ENCODE measurements at regions not wholly inside any gene's neighbourhood (a gene's known extent, or its start where the extent isn't known, plus 50 kb on each side); places are given as distances from the start of the nearest gene placed in this dataset.

DNA sequence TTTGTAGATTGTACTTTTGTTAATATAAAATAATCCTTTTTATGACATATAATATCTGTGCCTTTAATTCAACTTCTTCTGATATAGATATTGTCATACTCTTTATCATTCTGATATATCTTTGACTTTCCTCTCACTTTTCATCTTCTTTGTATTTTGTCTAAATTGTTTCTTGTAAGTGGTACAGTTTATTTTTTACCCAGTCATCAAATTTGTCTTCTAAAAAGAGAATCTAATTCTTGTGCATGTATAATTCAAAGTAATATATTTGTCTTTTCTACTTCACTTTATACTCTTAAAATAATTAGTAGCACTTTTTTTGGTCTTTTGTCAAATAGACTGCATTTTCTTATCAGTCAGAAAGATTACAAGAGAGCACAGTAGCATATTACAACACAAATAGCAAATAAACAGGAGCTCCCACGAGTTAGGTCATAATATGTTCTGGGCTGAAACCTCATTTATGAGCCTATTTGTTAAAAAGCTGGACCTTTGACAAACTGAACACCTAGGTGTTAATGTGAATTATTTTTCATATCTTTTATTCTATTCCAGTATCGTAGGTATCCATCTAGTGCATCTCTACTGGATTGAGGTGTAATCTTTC lies 379.7 kb upstream of the B3GALT2 start:
- TF ChIP-seq, protein P1, sequence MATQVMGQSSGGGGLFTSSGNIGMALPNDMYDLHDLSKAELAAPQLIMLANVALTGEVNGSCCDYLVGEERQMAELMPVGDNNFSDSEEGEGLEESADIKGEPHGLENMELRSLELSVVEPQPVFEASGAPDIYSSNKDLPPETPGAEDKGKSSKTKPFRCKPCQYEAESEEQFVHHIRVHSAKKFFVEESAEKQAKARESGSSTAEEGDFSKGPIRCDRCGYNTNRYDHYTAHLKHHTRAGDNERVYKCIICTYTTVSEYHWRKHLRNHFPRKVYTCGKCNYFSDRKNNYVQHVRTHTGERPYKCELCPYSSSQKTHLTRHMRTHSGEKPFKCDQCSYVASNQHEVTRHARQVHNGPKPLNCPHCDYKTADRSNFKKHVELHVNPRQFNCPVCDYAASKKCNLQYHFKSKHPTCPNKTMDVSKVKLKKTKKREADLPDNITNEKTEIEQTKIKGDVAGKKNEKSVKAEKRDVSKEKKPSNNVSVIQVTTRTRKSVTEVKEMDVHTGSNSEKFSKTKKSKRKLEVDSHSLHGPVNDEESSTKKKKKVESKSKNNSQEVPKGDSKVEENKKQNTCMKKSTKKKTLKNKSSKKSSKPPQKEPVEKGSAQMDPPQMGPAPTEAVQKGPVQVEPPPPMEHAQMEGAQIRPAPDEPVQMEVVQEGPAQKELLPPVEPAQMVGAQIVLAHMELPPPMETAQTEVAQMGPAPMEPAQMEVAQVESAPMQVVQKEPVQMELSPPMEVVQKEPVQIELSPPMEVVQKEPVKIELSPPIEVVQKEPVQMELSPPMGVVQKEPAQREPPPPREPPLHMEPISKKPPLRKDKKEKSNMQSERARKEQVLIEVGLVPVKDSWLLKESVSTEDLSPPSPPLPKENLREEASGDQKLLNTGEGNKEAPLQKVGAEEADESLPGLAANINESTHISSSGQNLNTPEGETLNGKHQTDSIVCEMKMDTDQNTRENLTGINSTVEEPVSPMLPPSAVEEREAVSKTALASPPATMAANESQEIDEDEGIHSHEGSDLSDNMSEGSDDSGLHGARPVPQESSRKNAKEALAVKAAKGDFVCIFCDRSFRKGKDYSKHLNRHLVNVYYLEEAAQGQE (IDR thresholded peaks at IDR 0.05; ENCODE audit: insufficient replicate concordance, low read depth), result no peak
- no peak for TF ChIP-seq POLR2AphosphoS5 (IDR thresholded peaks at IDR 0.05; ENCODE audit: low read depth)
- TF ChIP-seq, protein P2, sequence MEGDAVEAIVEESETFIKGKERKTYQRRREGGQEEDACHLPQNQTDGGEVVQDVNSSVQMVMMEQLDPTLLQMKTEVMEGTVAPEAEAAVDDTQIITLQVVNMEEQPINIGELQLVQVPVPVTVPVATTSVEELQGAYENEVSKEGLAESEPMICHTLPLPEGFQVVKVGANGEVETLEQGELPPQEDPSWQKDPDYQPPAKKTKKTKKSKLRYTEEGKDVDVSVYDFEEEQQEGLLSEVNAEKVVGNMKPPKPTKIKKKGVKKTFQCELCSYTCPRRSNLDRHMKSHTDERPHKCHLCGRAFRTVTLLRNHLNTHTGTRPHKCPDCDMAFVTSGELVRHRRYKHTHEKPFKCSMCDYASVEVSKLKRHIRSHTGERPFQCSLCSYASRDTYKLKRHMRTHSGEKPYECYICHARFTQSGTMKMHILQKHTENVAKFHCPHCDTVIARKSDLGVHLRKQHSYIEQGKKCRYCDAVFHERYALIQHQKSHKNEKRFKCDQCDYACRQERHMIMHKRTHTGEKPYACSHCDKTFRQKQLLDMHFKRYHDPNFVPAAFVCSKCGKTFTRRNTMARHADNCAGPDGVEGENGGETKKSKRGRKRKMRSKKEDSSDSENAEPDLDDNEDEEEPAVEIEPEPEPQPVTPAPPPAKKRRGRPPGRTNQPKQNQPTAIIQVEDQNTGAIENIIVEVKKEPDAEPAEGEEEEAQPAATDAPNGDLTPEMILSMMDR (IDR thresholded peaks at IDR 0.05; ENCODE audit: insufficient read depth, low read length), result no peak
- TF ChIP-seq SPI1 (IDR thresholded peaks at IDR 0.05; ENCODE audit: borderline replicate concordance, low read depth), result no peak
- TF ChIP-seq GABPA (IDR thresholded peaks at IDR 0.05; ENCODE audit: low read depth), result no peak
- no peak for DNase-seq (ENCODE audit: low read depth in 1 of 2, low spot score in 1 of 2)
- Histone ChIP-seq H3K27me3 (ENCODE audit: insufficient read depth, poor library complexity, severe bottlenecking) (no peaks in the 10 kb centered on the region), H3K4me3 (replicated peaks; ENCODE audit: insufficient read depth, low read length) (no peak overlapping the region), H3K27ac (replicated peaks) (no peak overlapping the region)

DNA sequence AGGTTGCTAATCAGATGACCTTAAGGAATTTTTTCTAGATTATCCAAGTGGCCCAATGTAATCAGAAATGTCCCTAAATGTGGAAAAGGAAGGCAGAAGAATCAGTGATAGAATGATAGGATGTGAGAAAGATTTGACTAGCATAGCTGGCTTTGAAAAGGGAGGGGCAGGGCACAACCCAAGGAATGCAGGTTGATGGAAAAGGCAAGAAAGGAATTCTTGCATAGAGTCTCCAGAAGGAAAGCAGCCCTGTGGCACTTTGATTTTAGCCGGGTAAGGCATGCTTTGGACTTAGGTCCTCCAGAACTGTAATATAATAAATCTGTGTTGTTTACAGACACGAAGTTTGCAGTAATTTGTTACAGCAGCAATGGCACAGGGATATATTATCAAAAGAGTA lies 375.7 kb upstream of the B3GALT2 start:
- Histone ChIP-seq H3K4me3 (replicated peaks; ENCODE audit: insufficient read depth, low read length) (no peak overlapping the region), H3K27ac (replicated peaks) (no peak overlapping the region), H3K27me3 (ENCODE audit: insufficient read depth, poor library complexity, severe bottlenecking) (no peaks in the 10 kb centered on the region)
- TF ChIP-seq, protein P1 (IDR thresholded peaks at IDR 0.05; ENCODE audit: insufficient replicate concordance, low read depth), result no peak
- TF ChIP-seq GABPA (IDR thresholded peaks at IDR 0.05; ENCODE audit: low read depth) (no peak), SPI1 (IDR thresholded peaks at IDR 0.05; ENCODE audit: borderline replicate concordance, low read depth) (no peak), POLR2AphosphoS5 (IDR thresholded peaks at IDR 0.05; ENCODE audit: low read depth) (no peak)
- TF ChIP-seq, protein P2 (IDR thresholded peaks at IDR 0.05; ENCODE audit: insufficient read depth, low read length), result no peak
- DNase-seq (ENCODE audit: low read depth in 1 of 2, low spot score in 1 of 2), result no peak

DNA sequence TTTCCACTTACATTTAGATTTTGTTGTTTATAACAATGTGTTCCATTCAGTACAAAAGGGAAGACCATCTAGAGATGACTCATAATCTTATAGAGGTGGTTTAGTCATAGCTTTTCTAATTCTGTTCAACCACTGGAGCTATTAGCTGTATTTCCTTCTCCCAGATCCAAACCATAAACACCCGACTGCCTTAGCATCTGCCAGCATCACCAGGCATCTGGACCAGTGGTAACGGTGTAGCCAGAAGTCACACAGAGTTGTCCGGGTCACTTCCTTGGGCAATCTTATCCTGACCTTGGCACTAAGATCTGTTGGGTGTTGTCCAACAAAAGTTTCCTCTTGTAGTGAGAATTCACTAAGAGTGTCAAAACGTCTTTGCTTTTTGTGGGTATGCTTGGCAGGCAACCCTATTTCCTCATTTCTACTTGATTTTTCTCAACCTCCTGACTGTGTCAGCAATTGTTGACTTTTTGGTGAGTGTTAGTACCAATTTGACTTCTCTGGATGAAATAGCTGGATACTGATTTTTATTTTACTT lies 372.1 kb upstream of the B3GALT2 start:
- H3K27me3 ChIP-seq (ENCODE audit: insufficient read depth, poor library complexity, severe bottlenecking), result no peaks in the 10 kb centered on the region
- DNase-seq (ENCODE audit: low read depth in 1 of 2, low spot score in 1 of 2), result peak; percentile 61 to 70
- TF ChIP-seq SPI1 (IDR thresholded peaks at IDR 0.05; ENCODE audit: borderline replicate concordance, low read depth), result peak; percentile 30; the same call in 1 of the 2 replicates
- TF ChIP-seq, protein P2 (IDR thresholded peaks at IDR 0.05; ENCODE audit: insufficient read depth, low read length), result no peak
- H3K4me3 ChIP-seq (replicated peaks; ENCODE audit: insufficient read depth, low read length), result no peak overlapping the region
- H3K27ac ChIP-seq (replicated peaks), result peak overlapping the region; percentile 19

All from HL-60 (cell line).